ENCODE measurements at regions not wholly inside any gene's neighbourhood (a gene's known extent, or its start where the extent isn't known, plus 50 kb on each side); places are given as distances from the start of the nearest gene placed in this dataset.
"Not testable (repeated sequence)": the region's sequence is repeated elsewhere in the genome, so short reads cannot be mapped to it uniquely, and the experiment has no call there.

- no peak for TF ChIP-seq CTCF (IDR thresholded peaks at IDR 0.05; ENCODE audit: insufficient read depth, missing control alignments)
- FAIRE-seq, result no peak
Measured at GRCh38 chr11:26859416-26859815, 134.5 kb upstream of the FIBIN start.

GRCh38 chr11:26860091-26860780, 133.7 kb upstream of the FIBIN start:
- TF ChIP-seq CTCF (IDR thresholded peaks at IDR 0.05; ENCODE audit: insufficient read depth, missing control alignments), result no peak
- FAIRE-seq (no peak), DNase-seq (ENCODE audit: insufficient read length, low spot score) (no peak)

More at GRCh38 chr11:26859416-26859815, 134.5 kb upstream of the FIBIN start:
- DNase-seq (ENCODE audit: insufficient read length, low spot score), result no peak

GRCh38 chr11:26860895-26861294, 133.0 kb upstream of the FIBIN start:
- no peak for DNase-seq (ENCODE audit: insufficient read length, low spot score)
- no peak for FAIRE-seq
- no peak for TF ChIP-seq CTCF (IDR thresholded peaks at IDR 0.05; ENCODE audit: insufficient read depth, missing control alignments)

DNA sequence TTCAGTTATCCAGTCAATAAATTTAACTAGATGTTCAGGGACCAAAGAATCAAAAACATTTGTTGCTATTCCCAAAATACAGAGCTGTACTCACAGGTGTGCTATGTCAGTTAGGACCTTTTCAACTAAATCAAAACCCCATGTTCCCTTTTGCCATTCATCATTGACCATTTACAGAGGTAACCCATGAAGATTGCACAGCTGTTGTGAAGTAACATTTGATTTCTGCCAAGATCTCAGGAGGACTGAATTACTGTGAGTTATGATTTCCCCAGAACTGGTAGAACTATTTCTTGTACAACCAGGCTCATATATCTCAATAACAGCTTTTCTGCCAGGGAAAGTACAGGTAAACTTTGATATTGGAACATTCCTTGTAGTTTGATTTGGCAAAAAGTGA, 131.1 kb upstream of the FIBIN start:
- TF ChIP-seq CTCF (IDR thresholded peaks at IDR 0.05; ENCODE audit: insufficient read depth, missing control alignments), result no peak
- DNase-seq (ENCODE audit: insufficient read length, low spot score) (no peak), FAIRE-seq (no peak)

DNA sequence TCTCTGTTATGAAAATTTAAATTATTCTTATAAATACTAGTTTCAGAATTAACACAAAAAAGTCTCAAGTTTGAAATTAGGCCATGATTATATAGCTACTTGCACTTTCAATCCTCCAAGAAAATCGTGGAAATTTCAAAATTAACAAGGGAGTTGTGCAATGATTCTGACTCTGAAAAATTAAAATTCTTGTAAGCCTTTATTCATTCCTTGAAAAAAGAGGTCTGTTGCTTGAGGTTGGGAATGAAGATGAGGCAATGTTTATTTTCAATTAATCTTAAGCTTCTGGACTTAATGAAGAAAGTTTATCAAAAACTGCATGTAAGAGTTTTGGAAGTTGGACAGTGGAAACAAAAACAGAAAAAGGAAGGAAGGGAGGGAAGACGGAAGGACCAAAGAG, 128.2 kb upstream of the FIBIN start:
- DNase-seq (ENCODE audit: insufficient read length, low spot score), result no peak
- TF ChIP-seq CTCF (IDR thresholded peaks at IDR 0.05; ENCODE audit: insufficient read depth, missing control alignments), result no peak
- no peak for FAIRE-seq

GRCh38 chr11:26867286-26867685, 126.6 kb upstream of the FIBIN start:
- no peak for FAIRE-seq
- DNase-seq (ENCODE audit: insufficient read length, low spot score), result no peak
- no peak for TF ChIP-seq CTCF (IDR thresholded peaks at IDR 0.05; ENCODE audit: insufficient read depth, missing control alignments)

DNA sequence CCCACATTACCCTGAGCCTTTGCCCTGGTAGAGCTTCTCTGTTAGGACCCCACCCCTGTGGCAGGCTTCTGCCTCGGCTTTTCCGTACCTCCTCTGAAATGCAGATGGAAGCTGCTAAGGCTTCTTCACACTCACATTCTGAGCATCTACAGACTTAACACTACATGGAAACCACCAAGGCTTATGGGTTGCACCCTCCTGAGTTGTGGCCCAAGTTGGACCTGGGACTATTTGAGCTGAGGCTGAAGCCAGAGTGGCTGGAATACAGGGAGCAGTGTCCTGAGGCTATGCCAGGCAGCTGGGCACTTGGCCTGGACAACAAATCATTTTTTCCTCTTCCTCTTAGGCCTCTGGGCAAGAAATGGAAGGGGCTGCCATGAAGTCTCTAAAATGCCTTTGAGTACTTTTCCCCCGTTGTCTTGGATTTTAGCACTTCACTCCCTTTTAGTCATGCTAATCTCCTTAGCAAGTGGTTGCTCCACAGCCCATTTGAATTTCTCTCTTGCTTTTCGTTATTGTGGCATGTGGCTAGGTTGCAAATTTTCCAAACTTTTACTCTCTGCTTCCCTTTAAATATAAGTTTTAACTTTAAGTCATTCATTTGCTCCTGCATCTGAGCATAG, 114.8 kb upstream of the FIBIN start:
- no peak for TF ChIP-seq CTCF (IDR thresholded peaks at IDR 0.05; ENCODE audit: insufficient read depth, missing control alignments)
- DNase-seq (ENCODE audit: insufficient read length, low spot score) (no peak), FAIRE-seq (no peak)

DNA sequence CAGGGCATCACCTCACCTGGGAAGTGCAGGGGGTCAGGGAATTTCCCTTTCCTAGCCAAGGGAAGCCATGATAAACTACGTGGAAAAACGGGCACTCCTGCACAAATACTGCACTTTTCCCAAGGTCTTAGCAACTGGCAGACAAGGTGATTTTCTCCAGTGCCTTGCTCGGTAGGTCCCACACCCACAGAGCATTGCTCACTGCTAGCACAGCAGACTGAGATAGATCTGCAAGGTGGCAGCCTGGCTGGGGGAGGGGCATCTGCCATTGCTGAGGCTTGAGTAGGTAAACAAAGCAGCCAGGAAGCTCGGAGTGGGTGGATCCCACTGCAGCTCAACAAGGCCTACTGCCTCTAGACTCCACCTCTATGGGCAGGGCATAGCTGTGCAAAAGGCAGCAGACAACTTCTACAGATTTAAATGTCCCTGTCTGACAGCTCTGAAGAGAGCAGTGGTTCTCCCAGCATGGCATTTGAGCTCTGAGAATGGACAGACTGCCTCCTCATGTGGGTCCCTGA, 111.5 kb upstream of the FIBIN start:
- DNase-seq (ENCODE audit: insufficient read length, low spot score); FAIRE-seq: not testable (repeated sequence)
